Left colon (tissue), 2 donors: ENCODE measurements at regions not wholly inside any gene's neighbourhood (a gene's known extent, or its start where the extent isn't known, plus 50 kb on each side); places are given as distances from the start of the nearest gene placed in this dataset.

ENCODE experiments used
- ATAC-seq: fragments of 200-7000 bp; cut with Tn5 transposase; one replicate; pipeline ENCODE4 v1.9.1; 2020; ENCODE audit warnings: mild to moderate bottlenecking, moderate library complexity
- DNase-seq, 2 donors: peaks; one replicate each; pipeline ENCODE4 v3.0.0-alpha.2; 2020
- intact Hi-C, 2 donors: fragments of 100-400 bp; cut with DNase I in 1 of 2; cut with micrococcal nuclease in 1 of 2; formaldehyde crosslinking; loops; one replicate each; pipeline versions ENCODE4 v1.11.2 to v1.14.0; 2022; cut with DNase I, micrococcal nuclease
- donor health status: DM: no; HTN: no; CAD: no.
- donor health status: DM: yes; HTN: yes; CAD: no.

DNA sequence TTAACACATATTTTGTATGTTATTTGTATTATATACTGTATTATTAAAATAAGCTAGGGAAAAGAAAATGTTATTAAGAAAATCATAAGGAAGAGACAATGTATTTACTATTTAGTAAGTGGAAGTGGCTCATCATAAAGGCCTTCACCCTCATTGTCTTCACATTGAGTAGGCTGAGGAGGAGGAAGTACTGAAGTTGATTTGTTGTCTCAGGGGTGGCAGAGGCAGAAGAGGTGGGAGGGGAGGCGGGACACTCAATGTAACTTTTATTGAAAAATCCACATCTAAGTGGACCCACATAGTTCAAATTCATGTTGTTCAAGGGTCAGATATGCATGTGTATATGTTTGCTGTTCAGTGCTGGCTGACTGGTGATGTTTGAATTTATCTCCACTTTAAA is 210.2 kb upstream of the CITED2 start:
- intact Hi-C loops, result no loop called here
- no peak for ATAC-seq

DNA sequence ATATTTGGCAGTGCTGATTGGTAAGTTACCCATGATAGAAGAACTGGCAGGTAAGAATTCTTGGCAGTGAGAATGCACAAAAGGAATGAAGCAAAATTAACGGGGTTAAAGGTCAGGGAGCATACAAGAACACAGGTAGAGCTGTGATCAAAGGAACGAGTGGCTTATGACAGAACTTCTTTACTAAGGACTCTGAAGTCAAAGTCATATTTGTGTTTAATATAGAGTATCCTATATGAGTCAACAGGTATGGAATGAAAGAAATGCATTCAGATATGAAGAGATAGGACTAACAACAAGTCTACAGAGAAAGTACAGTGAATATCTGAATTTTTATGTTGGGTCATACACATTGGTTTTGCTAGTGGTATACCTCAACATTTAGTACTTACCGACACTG is 209.0 kb upstream of the CITED2 start:
- no peak for DNase-seq
- intact Hi-C loops, result no loop called here
- no peak for ATAC-seq

More for the DNA sequence above, 210.2 kb upstream of the CITED2 start:
- no peak for DNase-seq

DNA sequence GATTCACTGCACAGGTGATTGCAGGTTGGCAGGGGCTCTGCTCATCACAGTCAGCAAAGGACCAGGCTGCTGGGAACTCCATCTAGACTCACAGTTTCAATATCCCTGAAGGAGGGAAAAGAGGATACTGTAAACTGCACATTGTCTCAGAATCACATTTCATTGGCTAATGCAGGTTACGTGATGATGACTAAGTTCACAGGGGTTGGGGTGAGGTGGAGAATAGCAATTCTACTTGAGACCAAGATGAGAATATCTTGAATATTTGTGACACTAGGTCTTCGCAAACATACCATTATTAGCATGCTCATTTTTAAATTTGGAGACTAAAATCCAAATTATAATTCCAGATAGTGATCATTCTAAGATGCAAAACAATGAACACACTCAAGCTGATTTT is 208.5 kb upstream of the CITED2 start:
- DNase-seq, result no peak
- no peak for ATAC-seq
- intact Hi-C loops, result no loop called here

DNA sequence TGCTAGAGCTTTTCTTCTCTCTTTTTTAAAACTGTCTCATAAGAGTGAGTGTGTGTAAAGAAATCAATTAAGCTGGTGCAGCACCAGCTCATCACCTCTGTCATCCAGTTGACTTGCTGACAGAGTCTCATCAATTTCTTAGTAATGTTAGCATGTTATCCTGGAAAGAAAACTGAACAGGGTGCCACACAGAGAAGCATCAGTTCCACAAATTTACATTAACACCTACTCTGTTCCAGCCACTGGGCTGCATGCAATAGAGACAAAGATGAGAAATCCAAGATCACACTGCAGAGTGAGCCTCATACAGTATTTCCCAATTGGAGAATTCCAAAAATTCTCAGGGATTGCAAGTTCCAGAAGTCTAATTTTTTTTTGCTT is 207.0 kb upstream of the CITED2 start:
- ATAC-seq, result no peak
- no peak for DNase-seq
- intact Hi-C loops, result no loop called here

DNA sequence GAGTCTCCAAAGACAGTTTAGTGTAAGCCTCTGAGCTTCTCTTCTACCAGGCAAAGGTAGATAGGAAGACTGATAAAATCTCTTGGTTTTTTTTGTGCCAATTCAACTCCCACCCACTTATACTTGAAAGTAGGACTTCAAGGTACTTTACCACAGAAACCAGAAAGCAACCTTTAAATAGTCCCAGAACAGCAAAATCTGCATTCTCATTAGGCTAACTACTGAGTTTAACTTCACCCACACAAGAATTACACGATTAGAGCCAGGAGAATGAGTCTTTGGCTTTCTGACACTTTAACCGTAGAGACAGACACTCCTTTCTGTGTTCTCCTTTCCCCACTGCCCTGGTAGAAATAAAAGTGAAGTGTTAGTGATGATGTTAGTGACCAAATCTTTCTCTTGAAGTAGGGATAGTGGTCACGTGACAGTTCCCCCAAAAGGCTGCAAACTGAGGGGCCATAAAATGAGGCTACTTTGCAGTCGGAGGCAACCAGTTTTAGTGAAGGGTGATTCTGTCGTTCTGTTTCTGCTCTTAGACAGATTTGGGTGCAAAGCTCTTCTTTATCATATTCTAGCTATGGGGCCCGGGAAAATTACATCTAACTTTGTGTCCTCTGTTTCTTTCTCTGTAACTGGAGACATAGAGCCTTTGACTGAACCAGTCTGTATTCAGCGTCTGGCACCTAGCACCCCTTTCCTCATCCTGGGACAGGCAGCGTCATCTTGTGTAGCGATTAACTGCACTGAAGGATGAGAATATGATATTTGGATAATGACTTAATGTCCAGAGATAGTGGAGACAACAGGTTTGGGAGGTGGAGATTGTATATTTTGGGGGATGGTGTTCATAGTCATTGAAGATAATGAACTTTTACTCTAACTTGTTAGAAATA is 206.4 kb upstream of the CITED2 start:
- ATAC-seq, result no peak
- intact Hi-C loops, result no loop called here
- DNase-seq, result no peak

DNA sequence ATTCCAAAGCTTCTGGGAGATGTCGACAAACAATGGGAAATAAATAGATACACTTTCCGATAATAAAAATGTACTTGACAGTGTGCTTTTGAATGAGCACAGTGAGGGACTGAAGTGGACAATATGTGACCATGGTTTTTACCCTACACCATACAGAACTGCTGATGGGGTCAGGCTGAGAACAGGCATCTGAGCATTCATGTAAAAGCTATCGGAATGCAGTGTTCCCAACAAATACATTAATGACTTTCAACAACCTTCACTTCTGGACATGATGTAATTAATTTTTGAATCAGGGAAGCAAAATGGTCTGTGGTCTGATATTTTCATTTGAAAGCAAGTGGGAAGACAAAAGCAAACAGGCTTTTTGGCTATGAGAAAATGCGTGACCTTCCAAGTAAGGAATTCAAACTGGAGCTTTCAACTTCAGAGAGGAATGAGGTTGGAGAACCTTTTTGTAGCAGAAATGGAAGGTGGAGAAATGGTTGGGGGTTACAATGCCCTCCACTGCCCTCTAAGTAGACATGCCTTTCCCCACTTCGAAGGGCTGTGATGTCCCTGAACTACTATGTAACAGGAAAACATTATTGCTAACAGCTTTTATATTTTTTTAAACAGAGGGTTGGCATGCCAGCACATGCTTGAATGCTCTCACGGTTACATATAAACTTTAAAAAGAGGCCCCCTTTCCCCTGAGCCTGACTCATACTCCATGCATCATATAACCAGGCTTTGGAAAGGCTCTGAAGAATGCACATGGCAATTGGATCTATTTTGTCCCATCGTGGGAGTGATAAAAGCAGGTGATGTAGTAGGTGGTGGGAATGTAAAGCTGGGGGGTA is 203.5 kb upstream of the CITED2 start:
- intact Hi-C loops, result no loop called here
- DNase-seq (no peak), ATAC-seq (no peak)

DNA sequence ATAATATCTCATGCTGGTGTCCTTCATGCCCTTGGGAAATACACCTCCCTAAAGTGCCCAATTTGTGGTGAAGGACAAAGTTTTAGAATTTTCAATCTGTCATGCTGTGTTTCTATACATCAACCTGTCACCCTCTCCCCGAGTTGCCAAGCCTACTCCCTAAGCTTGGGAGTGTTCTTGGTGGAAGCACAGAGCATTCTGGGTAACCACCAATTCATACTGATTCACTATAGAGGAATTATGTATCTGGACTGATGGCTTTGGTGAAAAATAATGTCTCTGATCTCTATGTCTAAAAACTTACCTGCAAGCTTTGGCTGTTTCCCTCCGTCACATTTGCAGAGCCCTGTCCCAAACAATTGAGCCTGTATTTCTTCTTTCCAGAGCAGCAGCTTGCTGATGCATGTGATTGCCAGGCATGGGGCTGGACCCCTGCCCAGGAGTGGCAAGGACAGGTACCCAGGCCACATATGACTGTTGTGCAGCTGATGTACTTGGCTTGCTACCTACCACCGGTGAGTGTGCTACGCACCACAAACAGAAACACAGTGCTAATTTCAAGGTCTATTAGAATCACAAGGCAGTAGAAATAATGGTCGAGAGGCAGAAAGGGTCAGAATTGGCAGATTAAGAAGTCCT is 202.8 kb upstream of the CITED2 start:
- intact Hi-C loops, result no loop called here
- DNase-seq, result no peak
- ATAC-seq, result no peak

DNA sequence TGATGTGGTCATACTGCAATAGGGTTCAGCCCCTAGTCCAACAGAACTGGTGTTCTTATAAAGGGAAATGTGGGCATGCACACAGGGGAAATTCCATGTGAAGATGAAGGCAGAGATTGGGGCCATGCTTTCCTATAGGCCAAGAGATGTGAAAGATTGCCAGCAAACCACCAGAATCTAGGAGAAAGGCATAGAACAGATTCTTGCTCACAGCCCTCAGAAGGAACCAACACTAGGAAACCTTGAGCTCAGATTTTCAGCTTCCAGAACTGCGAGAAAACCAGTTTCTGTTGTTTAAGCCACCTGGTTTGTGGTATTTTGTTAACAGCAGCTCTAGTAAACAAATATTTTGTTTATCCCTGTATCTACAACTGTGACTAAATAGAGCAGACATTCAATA is 197.6 kb upstream of the CITED2 start:
- DNase-seq (no peak), ATAC-seq (no peak)
- intact Hi-C loops, result no loop called here

DNA sequence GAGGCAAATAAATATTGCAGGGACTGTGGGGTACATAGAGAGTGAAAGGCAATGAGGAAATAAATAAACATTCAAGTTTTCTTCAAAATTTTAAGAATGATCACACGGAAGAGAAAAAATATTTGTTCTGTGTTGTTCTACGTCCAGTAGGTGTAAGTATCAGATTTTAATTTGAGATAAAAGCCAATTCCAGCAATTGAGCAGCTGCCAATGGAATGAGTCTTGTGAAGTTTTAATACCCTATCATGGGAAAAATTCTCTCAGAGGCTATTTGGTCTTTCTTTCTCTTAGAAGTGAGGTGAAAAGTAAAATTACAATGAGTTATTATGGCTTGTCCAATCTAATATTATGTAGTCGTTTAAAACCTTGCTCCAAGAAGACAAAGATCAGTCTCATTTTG is 195.7 kb upstream of the CITED2 start:
- no peak for DNase-seq
- intact Hi-C loops, result no loop called here

DNA sequence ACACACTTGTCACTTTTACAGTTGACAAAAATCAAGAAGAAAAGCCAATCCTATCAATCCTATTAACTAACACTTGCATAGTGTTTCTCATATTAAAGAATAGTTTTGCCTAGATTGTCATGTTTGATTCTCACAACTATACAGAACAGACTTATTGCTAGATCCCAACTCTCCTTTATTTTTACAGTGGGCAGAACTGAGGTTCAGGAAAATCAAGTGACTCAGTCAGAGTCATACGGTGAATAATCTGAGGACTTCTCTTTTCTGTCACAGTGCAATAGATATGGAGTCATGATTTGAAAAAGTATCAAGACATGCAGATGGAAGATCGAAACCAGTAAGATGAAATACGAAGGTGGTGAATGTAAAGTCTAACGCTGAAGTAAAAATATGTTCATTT is 195.1 kb upstream of the CITED2 start:
- no peak for ATAC-seq
- intact Hi-C loops, result no loop called here
- no peak for DNase-seq

More for the DNA sequence above, 195.7 kb upstream of the CITED2 start:
- ATAC-seq, result no peak

DNA sequence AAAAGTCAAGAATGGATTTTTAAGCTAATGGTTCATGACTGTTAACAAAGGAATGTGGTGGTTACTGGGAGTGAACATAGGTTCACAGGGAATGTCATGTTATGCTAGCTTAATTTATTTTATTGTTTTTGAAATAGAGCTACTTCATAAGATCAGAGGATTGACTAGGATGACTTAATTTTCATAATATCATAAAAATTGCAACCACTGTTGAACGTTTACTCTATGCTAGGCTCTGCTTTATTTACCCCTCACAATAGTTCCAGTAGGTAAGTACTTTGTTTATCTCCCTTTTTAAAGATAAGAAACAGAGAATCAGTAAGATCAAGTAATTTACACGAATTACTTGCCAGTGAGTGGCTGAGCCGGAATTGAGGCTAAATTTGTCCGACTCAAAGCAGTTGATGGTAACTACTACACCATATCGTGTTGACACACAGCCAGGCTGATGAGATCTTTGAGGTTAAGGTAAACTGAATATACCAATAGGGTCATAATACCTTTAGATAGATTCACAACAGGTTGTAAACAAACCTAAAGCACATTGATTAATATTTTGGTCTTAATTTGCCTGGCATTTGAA is 194.6 kb upstream of the CITED2 start:
- ATAC-seq, result no peak

DNA sequence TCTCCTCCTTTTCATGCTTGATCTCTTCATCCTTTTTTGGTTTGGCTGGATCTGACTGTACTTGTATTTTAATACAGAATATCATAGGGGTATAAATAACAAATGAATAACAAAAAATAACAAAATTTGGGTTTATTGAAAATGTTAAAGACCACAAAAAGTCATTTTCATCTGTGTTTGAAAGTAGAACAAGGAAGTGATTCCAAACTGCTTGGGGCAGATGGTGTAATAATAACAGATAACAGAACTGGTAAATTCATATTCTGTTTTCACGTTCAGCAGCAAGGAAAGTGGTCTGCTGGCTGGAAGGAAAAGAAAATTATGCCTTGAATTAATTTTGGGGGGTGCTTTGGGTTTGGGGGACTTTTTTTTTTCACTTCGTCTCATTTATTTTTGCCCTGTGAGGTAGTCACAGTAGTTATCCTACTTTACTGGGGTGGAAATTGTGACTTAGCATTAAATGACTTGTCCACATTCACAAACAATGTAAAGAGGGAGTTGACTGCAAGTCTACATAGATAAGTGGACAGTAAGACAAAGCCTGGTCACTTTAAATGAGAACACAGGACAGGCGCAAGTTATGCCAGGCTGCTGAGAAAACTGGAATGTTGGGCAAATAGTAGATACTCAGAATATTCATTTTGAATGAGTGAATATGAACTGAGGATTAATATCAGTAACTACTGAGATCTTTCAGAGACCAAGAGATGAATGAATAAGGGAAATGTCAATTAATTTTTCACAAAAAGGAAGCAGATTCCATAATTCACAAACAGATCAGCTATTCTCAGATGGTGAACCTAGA is 193.9 kb upstream of the CITED2 start:
- intact Hi-C loops, result no loop called here
- no peak for DNase-seq
- ATAC-seq, result no peak

More for the DNA sequence above, 194.6 kb upstream of the CITED2 start:
- intact Hi-C loops, result no loop called here
- no peak for DNase-seq

DNA sequence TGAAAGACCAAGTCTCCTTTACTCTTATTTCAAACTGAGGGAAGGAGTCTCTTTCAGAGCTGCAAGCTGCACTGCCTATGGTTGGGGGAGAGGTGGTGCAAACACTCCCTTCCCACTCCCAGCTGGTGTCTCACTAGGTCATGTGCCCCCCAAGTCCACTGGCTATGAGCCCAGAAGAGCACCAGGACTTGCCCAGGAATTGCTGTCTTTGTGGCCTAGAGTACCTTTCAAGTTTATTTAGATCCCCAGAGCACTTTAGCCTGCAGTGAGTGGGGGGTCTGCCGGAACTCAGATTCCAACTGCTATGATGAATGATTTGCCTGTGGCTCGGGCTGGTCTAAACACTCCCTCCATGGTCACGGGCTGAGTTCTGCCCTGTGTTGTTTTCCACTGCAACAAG is 192.6 kb upstream of the CITED2 start:
- DNase-seq, result no peak
- no peak for ATAC-seq
- intact Hi-C loops, result no loop called here

DNA sequence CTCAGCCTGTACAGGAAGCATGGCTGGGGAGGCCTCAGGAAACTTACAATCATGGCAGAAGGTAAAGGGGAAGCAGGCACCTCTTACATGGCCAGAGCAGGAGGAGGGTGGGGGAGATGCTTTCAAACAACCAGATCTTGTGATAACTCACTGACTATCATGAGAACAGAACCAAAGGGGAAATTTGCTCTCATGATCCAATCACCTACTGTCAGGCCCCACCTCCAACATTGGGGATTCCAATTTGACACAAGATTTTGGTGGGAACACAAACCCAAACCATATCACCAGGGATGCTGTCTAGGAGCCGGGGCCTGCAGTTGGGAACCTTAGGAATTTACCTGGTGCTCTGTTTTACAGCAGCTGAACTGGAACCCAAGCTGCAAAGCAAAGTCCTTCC is 191.1 kb upstream of the CITED2 start:
- intact Hi-C loops, result no loop called here
- DNase-seq (no peak), ATAC-seq (no peak)

DNA sequence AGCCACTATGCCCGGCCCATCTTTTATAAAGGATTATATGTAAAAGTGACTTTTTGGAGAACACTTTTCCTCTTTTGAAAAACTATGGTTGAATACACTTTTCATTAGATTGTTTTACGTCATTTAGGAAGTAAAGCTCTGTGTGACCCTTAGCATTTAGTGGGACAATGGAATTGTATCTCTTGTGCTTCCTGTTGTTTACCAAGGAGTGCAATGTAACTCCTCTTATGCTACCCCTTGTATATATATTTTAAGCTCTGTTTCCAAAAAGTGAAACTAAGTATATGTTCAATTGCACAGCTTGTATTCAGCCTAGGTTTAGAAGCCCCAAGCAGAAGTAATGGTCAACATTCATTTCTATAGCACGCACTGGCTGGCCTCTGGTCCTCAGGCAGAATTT is 183.1 kb upstream of the CITED2 start:
- intact Hi-C loops, result no loop called here
- ATAC-seq (no peak), DNase-seq (no peak)

DNA sequence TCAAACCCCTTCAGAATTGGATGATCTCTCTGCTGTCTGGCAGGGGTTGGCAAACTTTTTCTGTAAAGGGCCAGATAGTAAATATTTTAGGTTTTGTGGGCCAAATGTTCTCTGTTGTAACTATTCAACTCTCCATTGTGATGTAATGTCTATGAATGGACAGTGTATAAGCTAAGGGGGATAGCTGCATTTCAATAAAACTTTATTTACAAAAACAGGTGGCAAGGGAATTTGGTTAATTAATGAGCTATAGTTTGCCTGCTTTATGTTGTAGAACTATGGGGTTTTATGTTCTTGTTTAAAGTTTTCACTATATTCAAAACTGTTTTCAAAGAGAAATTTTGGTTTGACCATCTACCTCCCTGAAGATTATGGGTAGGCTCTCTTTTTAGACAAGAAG is 182.1 kb upstream of the CITED2 start:
- ATAC-seq (no peak), DNase-seq (no peak)
- intact Hi-C loops, result no loop called here

DNA sequence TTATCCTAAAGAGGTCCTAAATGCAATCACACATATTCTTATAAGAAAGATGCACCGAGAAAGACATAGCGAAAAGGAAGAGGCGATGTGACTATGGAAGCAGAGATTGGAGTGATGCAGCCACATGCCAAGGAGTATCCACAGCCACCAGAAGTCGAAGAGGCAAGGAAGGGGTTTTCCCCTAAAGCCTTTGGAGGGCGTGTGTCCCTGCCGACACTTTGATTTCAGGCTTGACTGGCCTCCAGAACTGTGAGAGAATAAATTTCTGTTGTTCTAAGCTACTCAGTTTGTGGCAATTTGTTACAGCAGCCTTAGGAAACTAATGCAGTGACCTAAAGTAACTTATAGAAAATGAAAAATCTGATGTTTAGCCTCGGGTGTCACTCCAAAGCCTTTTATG is 179.5 kb upstream of the CITED2 start:
- no peak for DNase-seq
- ATAC-seq, result no peak
- intact Hi-C loops, result no loop called here

DNA sequence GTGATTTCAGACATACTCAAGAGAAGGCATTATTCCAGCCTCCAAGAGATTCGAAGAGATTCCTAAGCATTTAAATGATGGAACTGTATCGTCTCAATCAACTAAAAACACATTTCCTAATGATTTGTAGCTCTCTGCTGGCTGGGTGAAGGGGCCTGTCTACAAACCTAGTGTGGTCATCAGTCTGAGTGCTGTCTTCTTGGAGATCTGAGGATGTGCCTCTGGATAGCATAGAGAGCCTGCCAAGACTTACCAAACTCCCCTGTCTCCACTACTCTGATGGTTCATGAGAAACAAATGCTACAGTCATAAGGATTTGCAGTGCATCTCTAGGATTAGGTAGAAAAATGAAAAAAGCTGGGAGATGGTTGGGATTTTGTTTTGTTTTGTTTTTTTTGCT is 176.9 kb upstream of the CITED2 start:
- intact Hi-C loops, result no loop called here
- no peak for ATAC-seq
- DNase-seq, result no peak

DNA sequence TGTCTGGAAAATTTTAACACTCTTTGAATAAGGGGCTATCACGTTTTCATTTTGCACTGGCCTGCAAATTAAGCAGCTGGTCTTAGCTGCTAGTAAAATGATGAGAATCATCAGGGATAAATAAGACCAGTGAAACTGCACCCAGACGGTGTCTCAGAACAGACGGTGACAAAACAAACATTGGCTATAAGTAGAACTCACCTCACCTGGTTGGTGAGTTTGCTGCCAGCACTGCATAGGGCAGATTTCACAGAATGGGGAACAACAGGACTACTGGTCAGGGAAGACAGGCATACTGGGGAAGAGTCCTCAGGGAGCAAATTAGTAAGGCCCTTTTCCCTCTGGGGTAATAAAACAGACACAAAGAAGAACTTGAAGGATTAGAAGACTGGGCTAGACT is 175.9 kb upstream of the CITED2 start:
- ATAC-seq, result no peak
- DNase-seq, result no peak
- intact Hi-C loops, result no loop called here
